Activated T-helper 9 cell treated with anti-CD3 and anti-CD28 coated beads, Interleukin-2, amount 50 U/mL, for 16 hours (primary cell): ENCODE measurements at regions not wholly inside any gene's neighbourhood (a gene's known extent, or its start where the extent isn't known, plus 50 kb on each side); places are given as distances from the start of the nearest gene placed in this dataset.
"Not testable (repeated sequence)": the region's sequence is repeated elsewhere in the genome, so short reads cannot be mapped to it uniquely, and the experiment has no call there.

Experiments
- DNase-seq: peaks from one replicate; pipeline ENCODE4 v3.0.0-alpha.2; 2020; ENCODE audit warnings: low read depth

- DNase-seq: no peak
Measured at GRCh38 chr6:151671195-151671594, 136.3 kb upstream of the ESR1 start.

- DNase-seq: no peak
Measured at GRCh38 chr6:151674578-151674977, 132.9 kb upstream of the ESR1 start.

DNA sequence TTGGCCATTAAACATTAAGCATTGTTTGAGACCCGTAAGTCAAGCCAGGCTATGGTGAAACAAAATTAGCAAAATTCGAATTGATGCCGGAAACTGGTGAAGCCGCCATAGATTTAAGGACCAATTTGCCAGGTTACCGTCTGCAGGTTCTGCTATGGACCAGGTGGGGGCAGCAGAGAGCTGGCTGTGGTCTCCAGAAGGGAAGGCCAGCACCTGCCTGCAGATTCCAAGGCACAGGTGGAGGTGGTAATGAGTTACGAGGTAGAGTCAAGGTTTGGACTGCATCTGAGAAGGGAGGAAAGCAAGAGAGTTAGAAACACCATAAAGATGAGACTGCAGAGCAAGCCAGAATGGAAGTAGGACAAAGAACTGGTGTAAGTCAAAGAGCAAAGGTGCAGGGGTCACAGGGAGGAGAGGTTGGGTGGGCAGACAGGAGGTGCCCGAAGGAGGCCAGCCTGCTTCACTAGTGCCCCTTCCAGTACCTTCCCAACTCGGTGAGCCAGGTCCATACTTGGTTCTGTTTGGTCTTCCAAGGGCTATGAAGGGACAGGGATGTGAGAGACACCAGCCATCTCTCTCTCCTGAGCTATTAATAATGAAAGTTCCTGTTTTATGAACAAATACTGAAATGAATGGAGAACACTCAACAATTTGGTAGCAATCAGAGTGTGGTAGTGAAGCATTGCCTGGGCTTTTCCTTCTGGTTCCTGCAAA is 131.6 kb upstream of the ESR1 start:
- DNase-seq: peak; percentile 15

GRCh38 chr6:151676460-151676945 is 131.0 kb upstream of the ESR1 start:
- no peak for DNase-seq

DNA sequence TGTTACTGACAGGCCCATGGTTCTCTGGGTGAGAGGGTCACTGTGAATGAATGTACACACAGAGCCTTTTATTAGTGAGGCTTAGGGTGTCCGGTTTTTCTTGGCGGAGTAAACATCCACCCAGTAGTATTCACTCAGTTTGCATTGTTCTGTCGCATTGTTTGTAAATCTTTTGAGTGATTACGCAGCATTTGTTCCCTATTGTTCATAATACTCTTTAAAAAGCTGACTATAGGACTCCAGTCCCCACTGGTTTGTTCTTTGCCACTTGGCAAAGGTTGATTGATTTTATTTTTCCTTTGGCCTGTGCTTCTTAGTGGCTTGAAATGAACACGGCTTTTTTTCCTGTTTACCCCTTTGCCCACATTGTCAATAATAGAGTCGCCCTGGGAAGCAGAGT is 130.1 kb upstream of the ESR1 start:
- no peak for DNase-seq

DNA sequence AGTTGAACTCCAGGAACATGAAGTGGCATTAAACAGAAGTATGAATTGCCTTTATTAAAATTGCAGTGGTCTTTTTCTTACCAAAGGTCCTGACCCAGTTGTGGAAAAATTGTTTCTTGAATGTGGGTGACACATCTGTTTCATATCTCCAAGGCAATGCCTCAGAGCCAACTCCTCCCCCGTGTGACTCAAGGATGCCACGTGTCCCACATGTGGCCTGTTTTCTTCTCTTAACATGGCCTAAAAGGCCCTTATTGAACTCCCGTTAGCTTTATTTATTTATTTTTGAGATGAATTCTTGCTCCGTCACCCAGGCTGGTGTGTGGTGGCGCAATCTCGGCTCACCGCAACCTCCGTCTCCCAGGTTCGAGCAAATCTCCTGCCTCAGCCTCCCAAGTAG is 128.4 kb upstream of the ESR1 start:
- no peak for DNase-seq

GRCh38 chr6:151679941-151680340 is 127.5 kb upstream of the ESR1 start:
- DNase-seq: no peak

- DNase-seq: no peak
Measured at GRCh38 chr6:151680846-151681432, 126.5 kb upstream of the ESR1 start.

DNA sequence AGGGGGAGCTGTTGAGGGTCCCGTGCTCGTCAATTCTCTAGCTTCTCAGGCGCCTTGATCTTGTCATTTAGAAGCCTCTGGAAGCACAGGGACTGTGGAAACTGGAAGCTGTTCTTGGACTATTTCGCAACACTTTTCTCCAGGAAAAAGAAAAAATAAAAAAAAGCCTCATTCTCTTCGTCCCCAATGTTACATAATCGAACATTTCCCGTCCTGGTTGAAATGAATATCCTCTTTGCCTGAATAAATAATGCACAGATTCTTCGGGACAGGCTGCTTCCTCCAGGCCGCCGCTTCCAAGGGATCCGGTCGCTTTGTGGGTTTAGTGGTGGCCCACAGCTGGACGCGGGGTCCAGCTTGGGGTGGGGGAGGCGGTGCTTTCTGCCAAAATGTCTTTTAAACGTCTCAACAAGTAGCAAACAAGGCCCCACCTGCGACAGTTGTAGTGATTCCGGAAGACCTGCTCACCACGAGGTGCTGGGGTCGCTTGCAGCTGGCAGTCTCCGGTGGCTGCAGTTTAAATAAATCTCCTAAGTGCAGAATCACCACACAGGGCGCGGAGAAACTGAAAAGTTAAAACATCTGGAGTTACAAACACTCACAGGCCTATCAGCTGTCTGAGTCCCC is 125.9 kb upstream of the ESR1 start:
- DNase-seq: no peak

GRCh38 chr6:151682251-151682650 is 125.2 kb upstream of the ESR1 start:
- no peak for DNase-seq

GRCh38 chr6:151682922-151683321 is 124.6 kb upstream of the ESR1 start:
- no peak for DNase-seq

GRCh38 chr6:151683381-151683780 is 124.1 kb upstream of the ESR1 start:
- DNase-seq: no peak

- no peak for DNase-seq
Measured at GRCh38 chr6:151689499-151690201, 117.8 kb upstream of the ESR1 start.

DNA sequence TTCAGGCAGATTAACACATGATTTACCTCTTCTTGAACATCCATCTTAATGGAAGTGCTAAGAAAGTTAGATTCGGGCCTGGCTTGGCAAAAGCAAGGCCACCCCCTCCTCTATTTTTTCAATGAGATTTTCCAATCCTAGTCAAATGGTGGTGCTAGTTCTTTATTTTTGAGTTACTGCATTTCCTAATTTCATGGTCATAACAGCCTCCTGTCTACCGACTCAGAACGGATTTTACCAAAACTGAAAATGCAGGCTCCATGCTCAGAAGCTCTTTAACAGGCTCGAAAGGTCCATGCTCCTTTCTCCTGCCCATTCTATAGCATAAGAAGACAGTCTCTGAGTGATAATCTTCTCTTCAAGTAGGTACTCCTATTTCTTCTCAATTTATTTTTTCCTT is 117.2 kb upstream of the ESR1 start:
- DNase-seq: no peak

GRCh38 chr6:151690768-151691562 is 116.5 kb upstream of the ESR1 start:
- DNase-seq: no peak

GRCh38 chr6:151692216-151692615 is 115.3 kb upstream of the ESR1 start:
- no peak for DNase-seq

DNA sequence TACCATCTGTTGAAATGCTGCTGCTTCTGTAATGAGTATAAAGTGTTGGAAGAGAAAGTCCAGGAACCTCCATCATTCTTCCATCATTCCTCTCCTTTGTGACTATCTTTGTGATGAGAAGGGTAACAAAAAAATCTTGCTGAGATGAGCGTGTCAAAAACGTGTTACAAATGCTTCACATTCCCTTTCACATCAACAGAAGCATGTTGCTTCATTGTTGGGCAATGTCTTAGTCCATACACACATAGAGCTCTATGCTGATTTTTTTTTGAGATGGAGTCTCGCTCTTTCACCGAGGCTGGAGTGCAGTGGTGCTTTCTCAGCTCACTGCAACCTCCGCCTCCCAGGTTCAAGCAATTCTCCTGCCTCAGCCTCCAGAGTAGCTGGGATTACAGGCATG is 114.1 kb upstream of the ESR1 start:
- DNase-seq: no peak

GRCh38 chr6:151695156-151695555 is 112.3 kb upstream of the ESR1 start:
- no peak for DNase-seq

DNA sequence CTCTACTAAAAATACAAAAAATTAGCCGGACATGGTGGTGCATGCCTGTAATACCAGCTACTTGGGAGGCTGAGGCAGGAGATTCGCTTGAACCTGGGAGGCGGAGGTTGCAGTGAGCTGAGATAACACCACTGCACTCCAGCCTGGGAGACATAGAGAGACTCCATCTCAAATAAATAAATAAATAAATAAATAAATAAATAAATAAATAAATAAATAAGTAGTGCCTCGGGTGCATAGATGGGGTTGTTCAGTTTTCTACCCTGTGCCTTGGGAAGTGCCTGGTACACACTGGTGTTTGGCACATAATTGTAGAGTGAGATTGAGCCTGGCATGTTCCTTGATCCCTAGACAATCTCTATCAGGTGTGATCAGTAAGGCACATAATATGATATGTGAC is 111.2 kb upstream of the ESR1 start:
- not testable (repeated sequence) for DNase-seq

DNA sequence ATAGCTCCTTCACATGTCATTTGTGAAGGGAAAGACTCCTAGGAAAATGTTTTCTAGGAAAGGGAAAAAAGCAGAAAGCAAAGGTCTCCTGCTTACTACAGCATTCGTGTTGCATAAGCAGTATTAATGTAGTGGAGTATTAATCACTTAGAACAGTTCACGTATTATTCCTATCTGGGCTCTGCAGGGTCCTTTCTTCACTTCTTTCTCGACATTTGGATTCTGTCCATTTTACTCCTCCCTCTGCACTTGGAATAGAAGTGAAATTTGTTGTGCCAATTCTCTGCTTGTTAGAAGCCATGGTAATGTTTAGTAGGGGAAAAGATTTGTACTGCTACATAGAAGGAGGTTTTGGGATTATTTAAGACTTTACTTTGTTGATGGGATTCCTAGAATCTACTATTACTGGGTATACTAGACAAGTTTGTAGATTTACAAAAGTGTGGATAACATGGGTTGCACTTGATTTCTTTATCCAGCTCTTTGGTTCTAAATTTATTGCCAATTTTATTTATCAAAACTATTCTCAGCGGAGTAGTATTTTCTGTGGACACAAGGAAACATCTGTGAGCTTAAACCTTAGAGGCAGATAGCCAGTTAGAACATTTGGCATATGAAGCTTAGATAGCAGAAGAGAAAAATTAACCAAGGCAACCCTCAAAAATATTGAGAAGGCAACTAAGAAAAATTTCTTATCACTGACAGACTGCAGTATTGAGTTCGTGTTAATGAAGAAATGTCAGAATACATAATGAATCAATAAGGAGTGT is 108.4 kb upstream of the ESR1 start:
- no peak for DNase-seq

DNA sequence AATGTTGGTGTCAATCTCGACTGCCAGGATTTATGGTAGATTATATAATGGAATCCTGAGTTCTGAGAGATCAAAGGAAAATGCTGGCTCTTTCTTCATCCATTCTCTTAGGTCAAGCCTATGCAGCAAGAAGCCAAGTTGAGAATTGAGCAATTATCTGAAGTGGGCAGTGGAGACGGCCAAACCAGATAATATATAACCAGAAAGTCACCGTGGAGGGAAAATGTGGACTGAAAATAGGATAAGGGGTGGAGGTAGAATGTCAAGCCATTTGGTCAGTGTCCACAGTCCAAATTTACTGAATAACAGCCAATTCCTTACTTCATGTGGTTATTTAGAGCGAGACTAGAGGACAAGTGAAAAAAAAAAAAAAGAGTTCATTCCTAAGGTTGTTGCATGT is 107.8 kb upstream of the ESR1 start:
- DNase-seq: no peak
